HG03039 (cell line): ENCODE measurements at regions not wholly inside any gene's neighbourhood (a gene's known extent, or its start where the extent isn't known, plus 50 kb on each side); places are given as distances from the start of the nearest gene placed in this dataset.
"Not testable (repeated sequence)": the region's sequence is repeated elsewhere in the genome, so short reads cannot be mapped to it uniquely, and the experiment has no call there.

Experiments used
- ATAC-seq: cut with Tn5 transposase; IDR thresholded peaks from one replicate; pipeline ENCODE4 v1.9.1; 2021; ENCODE audit warnings: mild to moderate bottlenecking, moderate library complexity; ENCODE audit not compliant: unreplicated experiment

GRCh38 chr12:87439990-87440827 is 589.0 kb downstream of the C12orf50 start:
- no peak for ATAC-seq

- ATAC-seq = no peak
Observed at GRCh38 chr12:87430444-87430843, 598.8 kb downstream of the C12orf50 start.

GRCh38 chr12:87428701-87429277 is 600.4 kb downstream of the C12orf50 start:
- ATAC-seq = no peak

- no peak for ATAC-seq
Observed at GRCh38 chr12:87427770-87428169, 601.4 kb downstream of the C12orf50 start.

- no peak for ATAC-seq
Observed at GRCh38 chr12:87425942-87426554, 603.2 kb downstream of the C12orf50 start.

GRCh38 chr12:87421233-87421632 is 608.0 kb downstream of the C12orf50 start:
- not testable (repeated sequence) for ATAC-seq

- ATAC-seq = no peak
Observed at GRCh38 chr12:87413784-87414183, 615.4 kb downstream of the C12orf50 start.

- no peak for ATAC-seq
Observed at GRCh38 chr12:87406926-87407325, 622.3 kb downstream of the C12orf50 start.

- ATAC-seq = no peak
Observed at GRCh38 chr12:87405918-87406317, 623.3 kb downstream of the C12orf50 start.

- ATAC-seq = not testable (repeated sequence)
Observed at GRCh38 chr12:87394168-87394567, 635.0 kb downstream of the C12orf50 start.

GRCh38 chr12:87388376-87388775 is 640.8 kb downstream of the C12orf50 start:
- no peak for ATAC-seq

GRCh38 chr12:87385322-87385721 is 643.9 kb downstream of the C12orf50 start:
- ATAC-seq = no peak

GRCh38 chr12:87384226-87384625 is 645.0 kb downstream of the C12orf50 start:
- ATAC-seq = no peak

- ATAC-seq = no peak
Observed at GRCh38 chr12:87383680-87384079, 645.5 kb downstream of the C12orf50 start.

- no peak for ATAC-seq
Observed at GRCh38 chr12:87382959-87383566, 646.1 kb downstream of the C12orf50 start.

GRCh38 chr12:87382436-87382835 is 646.8 kb downstream of the C12orf50 start:
- ATAC-seq = no peak

GRCh38 chr12:87381742-87382141 is 647.5 kb downstream of the C12orf50 start:
- no peak for ATAC-seq

- no peak for ATAC-seq
Observed at GRCh38 chr12:87378526-87378925, 650.7 kb downstream of the C12orf50 start.

GRCh38 chr12:87376722-87377121 is 652.5 kb downstream of the C12orf50 start:
- no peak for ATAC-seq

- no peak for ATAC-seq
Observed at GRCh38 chr12:87369161-87369560, 660.0 kb downstream of the C12orf50 start.

- ATAC-seq = no peak
Observed at GRCh38 chr12:87368259-87368658, 660.9 kb downstream of the C12orf50 start.

- ATAC-seq = no peak
Observed at GRCh38 chr12:87365423-87365822, 663.8 kb downstream of the C12orf50 start.
